HCT116 (cell line): ENCODE measurements at regions not wholly inside any gene's neighbourhood (a gene's known extent, or its start where the extent isn't known, plus 50 kb on each side); places are given as distances from the start of the nearest gene placed in this dataset.
A peak's percentile ranks its signal among the peaks of the same experiment; 100 is the strongest.

Experiments used
- ATAC-seq: fragments of 200-7000 bp; cut with Tn5 transposase; 2 replicates; pipeline ENCODE4 v1.9.1; 2020; ENCODE audit warnings: mild to moderate bottlenecking, moderate library complexity
- BruUV-seq: library from RNA; stranded (reverse); fragments of 400-500 nt; replicated peaks from 2 replicates; lab custom pipeline; 2021; lab: Mats Ljungman, UMichigan
- CTCF ChIA-PET: fragments of 300-600 bp; sonication (Branson Sonifier 250); formaldehyde crosslinking; loops from one replicate; lab custom pipeline; 2021; ENCODE audit warnings: antibody characterized with exemption; lab: Charles Lee
- POLR2A ChIA-PET: fragments of 300-600, 350-600 bp; sonication (Branson Sonifier 250); formaldehyde crosslinking; loops from one replicate; lab custom pipeline; 2021; ENCODE audit warnings: antibody characterized with exemption; lab: Charles Lee
- RAD21 ChIA-PET, 2 experiments: fragments of 300-600 bp; sonication (Branson Sonifier 250); formaldehyde crosslinking; loops; one replicate each; lab custom pipeline; 2023; ENCODE audit warnings: low total read pairs in 2 of 2; ENCODE audit not compliant: uncharacterized antibody in 2 of 2, unreplicated experiment in 2 of 2, low non-redundant PET in 1 of 2; lab: Charles Lee
- DNase-seq: peaks from one replicate; pipeline ENCODE4 v3.0.0-alpha.2; 2010; ENCODE audit warnings: low read depth, low spot score
- H2AFZ ChIP-seq: fragments of 200-600 bp; shearing (Covaris generic), sonication (generic); 2 replicates; pipeline ENCODE4 v1.6.1; 2017; ENCODE audit warnings: low read depth, mixed run types, mixed read lengths, antibody characterized with exemption, low read length; ENCODE audit not compliant: poor library complexity, severe bottlenecking
- H3K27ac ChIP-seq: 2 replicates; pipeline ENCODE4 v1.5.1; 2012; ENCODE audit warnings: low read depth, low read length
- H3K27me3 ChIP-seq: fragments of 200-600 bp; sonication (generic); 2 replicates; pipeline ENCODE4 v1.6.1; 2016; ENCODE audit warnings: mixed run types, low read length, mixed read lengths; ENCODE audit not compliant: insufficient read depth
- H3K36me3 ChIP-seq, 2 experiments: fragments of 200-500 bp in 1 of 2; fragments of 200-600 bp in 1 of 2; sonication (Bioruptor generic) in 1 of 2; sonication (generic) in 1 of 2; 2 replicates each; pipeline versions ENCODE4 v1.5.1 to v1.6.1; 2014 to 2016; ENCODE audit warnings: low read length in 2 of 2, inconsistent platforms in 1 of 2, mixed read lengths in 1 of 2, mixed run types in 1 of 2; ENCODE audit not compliant: insufficient read depth in 2 of 2, control insufficient read depth in 1 of 2
- H3K4me1 ChIP-seq, 2 experiments: fragments of 200-600 bp in 1 of 2; sonication (generic) in 1 of 2; 2 replicates each; pipeline versions ENCODE4 v1.5.1 to v1.6.1; 2012 to 2017; ENCODE audit warnings: low read length in 2 of 2, inconsistent platforms in 1 of 2, mild to moderate bottlenecking in 1 of 2, mixed read lengths in 1 of 2, mixed run types in 1 of 2, moderate library complexity in 1 of 2; ENCODE audit not compliant: insufficient read depth in 2 of 2, control insufficient read depth in 1 of 2
- H3K4me2 ChIP-seq: fragments of 200-600 bp; sonication (generic); 2 replicates; pipeline ENCODE4 v1.6.1; 2017; ENCODE audit warnings: mixed run types, low read length, mixed read lengths
- H3K4me3 ChIP-seq, 2 experiments: fragments of 200-600 bp in 1 of 2; sonication (generic) in 1 of 2; replicated peaks in 1 of 2; 2 replicates each; pipeline ENCODE4 v1.5.1; 2011 to 2016; ENCODE audit warnings: low read length in 2 of 2, control low read depth in 1 of 2, low read depth in 1 of 2, mild to moderate bottlenecking in 1 of 2, mixed read lengths in 1 of 2, mixed run types in 1 of 2
- H3K79me2 ChIP-seq: fragments of 200-600 bp; sonication (generic); 2 replicates; pipeline ENCODE4 v1.6.1; 2017; ENCODE audit warnings: mild to moderate bottlenecking, mixed run types, low read length, moderate library complexity, mixed read lengths; ENCODE audit not compliant: insufficient read depth
- H3K9ac ChIP-seq: fragments of 200-600 bp; sonication (generic); 2 replicates; pipeline ENCODE4 v1.6.1; 2016; ENCODE audit warnings: low read length, mixed read lengths
- H3K9me2 ChIP-seq: fragments of 200-600 bp; sonication (generic), shearing (Covaris generic); 2 replicates; pipeline ENCODE4 v1.6.1; 2017; ENCODE audit warnings: mixed run types, mild to moderate bottlenecking, moderate library complexity; ENCODE audit not compliant: insufficient read depth
- H3K9me3 ChIP-seq, 2 experiments: fragments of 200-500 bp in 1 of 2; fragments of 200-600 bp in 1 of 2; sonication (Bioruptor generic) in 1 of 2; sonication (generic) in 1 of 2; 2 replicates each; pipeline ENCODE4 v1.6.1; 2014 to 2017; ENCODE audit warnings: low read length in 2 of 2, mixed read lengths in 2 of 2, inconsistent platforms in 1 of 2, low read depth in 1 of 2, mild to moderate bottlenecking in 1 of 2, mixed run types in 1 of 2, moderate library complexity in 1 of 2; ENCODE audit not compliant: control insufficient read depth in 1 of 2, insufficient read depth in 1 of 2
- H4K20me1 ChIP-seq: fragments of 200-600 bp; sonication (generic), shearing (Covaris generic); 2 replicates; pipeline ENCODE4 v1.6.1; 2017; ENCODE audit warnings: mixed run types, mild to moderate bottlenecking, moderate library complexity; ENCODE audit not compliant: insufficient read depth
- CTCF ChIP-seq, 3 experiments: fragments of 200-600 bp in 1 of 3; sonication (generic) in 1 of 3; IDR thresholded peaks in 2 of 3; conservative IDR thresholded peaks in 1 of 3; 2 replicates each; pipeline ENCODE4 v1.5.1; 2012 to 2017; ENCODE audit warnings: low read depth in 2 of 3, low read length in 2 of 3, antibody characterized with exemption in 1 of 3, borderline replicate concordance in 1 of 3, control low read depth in 1 of 3, mild to moderate bottlenecking in 1 of 3, mixed read lengths in 1 of 3, mixed run types in 1 of 3, moderate library complexity in 1 of 3; ENCODE audit not compliant: insufficient read depth in 1 of 3
- EGR1 ChIP-seq: IDR thresholded peaks from 2 replicates; pipeline ENCODE4 v1.6.1; 2012; ENCODE audit warnings: low read depth
- POLR2A ChIP-seq: IDR thresholded peaks from 2 replicates; pipeline ENCODE4 v1.7.0; 2011; ENCODE audit warnings: borderline replicate concordance; ENCODE audit not compliant: insufficient read depth, insufficient read length; ENCODE audit errors: extremely low read depth
- POLR2AphosphoS5 ChIP-seq: IDR thresholded peaks from 2 replicates; pipeline ENCODE4 v1.6.1; 2011; ENCODE audit warnings: mild to moderate bottlenecking, low read depth, low read length, moderate library complexity
- SIN3A ChIP-seq: IDR thresholded peaks from 2 replicates; pipeline ENCODE4 v1.6.1; 2012; ENCODE audit warnings: low read depth
- intact Hi-C: fragments of 100-400 bp; cut with micrococcal nuclease; formaldehyde crosslinking; loops from 2 replicates; pipeline ENCODE4 v1.10.0; 2022

GRCh38 chr21:35732788-35733187, 327.5 kb downstream of the SETD4 start:
- H4K20me1 ChIP-seq: no peaks in the 10 kb centered on the region
- no TSS peak for BruUV-seq
- H3K4me2 ChIP-seq: no peak overlapping the region
- H2AFZ ChIP-seq: no peak overlapping the region
- no peaks in the 10 kb centered on the region for H3K9me2 ChIP-seq
- intact Hi-C loops: no loop called here
- ChIA-PET RAD21 (no interaction called here), CTCF (no interaction called here), POLR2A (no interaction called here)
- no peak overlapping the region for H3K9ac ChIP-seq
- H3K9me3 ChIP-seq: no peaks in the 10 kb centered on the region
- no peaks in the 10 kb centered on the region for H3K79me2 ChIP-seq
- H3K36me3 ChIP-seq: no peaks in the 10 kb centered on the region
- no peak for DNase-seq
- H3K27ac ChIP-seq: no peak overlapping the region
- no peaks in the 10 kb centered on the region for H3K4me1 ChIP-seq
- ATAC-seq: no peak
- no peaks in the 10 kb centered on the region for H3K27me3 ChIP-seq
- H3K4me3 ChIP-seq: no peak overlapping the region
- TF ChIP-seq POLR2AphosphoS5: no peak
- no peak for TF ChIP-seq SIN3A
- TF ChIP-seq POLR2A: no peak
- TF ChIP-seq, all 23 proteins: peak for 0

- BruUV-seq: no TSS peak
- ChIA-PET CTCF (no interaction called here), RAD21 (no interaction called here), POLR2A (no interaction called here)
- Histone ChIP-seq H3K27me3 (no peaks in the 10 kb centered on the region), H3K4me2 (no peak overlapping the region), H3K9me3 (no peaks in the 10 kb centered on the region), H2AFZ (no peak overlapping the region), H3K36me3 (no peaks in the 10 kb centered on the region), H3K79me2 (no peaks in the 10 kb centered on the region), H3K9ac (no peak overlapping the region), H3K27ac (no peak overlapping the region), H3K9me2 (no peaks in the 10 kb centered on the region), H3K4me1 (no peaks in the 10 kb centered on the region), H4K20me1 (no peaks in the 10 kb centered on the region), H3K4me3 (no peak overlapping the region)
- TF ChIP-seq CTCF (IDR thresholded peaks at IDR 0.05 in 2 of 3, conservative IDR thresholded peaks at IDR 0.05 in 1 of 3; ENCODE audit: borderline replicate concordance in 1 of 3, insufficient read depth in 1 of 3, low read depth in 2 of 3, low read length in 2 of 3) (peak in 2 of 3 experiments; percentile 21 to 22; a peak in 2 of 6 replicates), EGR1 (no peak)
- intact Hi-C loops: no loop called here
- DNase-seq: no peak
- ATAC-seq: no peak; the same call in 1 of the 2 replicates
Observed at GRCh38 chr21:35730325-35730724, 330.0 kb downstream of the SETD4 start.
